ENCODE measurements at regions not wholly inside any gene's neighbourhood (a gene's known extent, or its start where the extent isn't known, plus 50 kb on each side); places are given as distances from the start of the nearest gene placed in this dataset.

DNA sequence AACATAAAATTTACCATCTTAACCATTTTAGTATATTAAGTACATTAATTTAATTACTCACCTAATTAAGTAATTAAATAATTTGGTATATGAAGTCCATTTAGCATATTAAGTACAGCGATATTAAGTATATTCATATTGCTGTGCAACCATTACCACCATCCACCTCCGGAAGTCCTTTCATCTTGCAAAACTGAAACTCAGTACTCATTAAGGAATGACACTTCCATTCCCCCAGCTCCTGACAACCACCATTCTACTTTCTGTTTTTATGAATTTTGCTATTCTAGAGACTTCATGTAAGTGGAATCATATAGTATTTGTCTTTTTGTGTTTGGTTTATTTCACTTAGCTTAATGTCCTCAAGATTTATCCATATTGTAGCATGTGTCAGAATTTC lies 61.1 kb upstream of the GTSF1L start:
- H3K27me3 Mint-ChIP-seq (ENCODE audit: low read depth) = peaks cover 4% of the 10 kb centered on the region; the same call in 1 of the 2 replicates
- CTCF ChIA-PET = no interaction called here
- TF ChIP-seq GRHL2 (CRISPR knock-in tag; IDR thresholded peaks at IDR 0.05; ENCODE audit: insufficient replicate concordance, severe bottlenecking) (no peak), SP1 (CRISPR knock-in tag; conservative IDR thresholded peaks at IDR 0.05) (no peak), RELA (CRISPR knock-in tag; IDR thresholded peaks at IDR 0.05; ENCODE audit: borderline replicate concordance) (no peak), ZNF263 (CRISPR knock-in tag; IDR thresholded peaks at IDR 0.05; ENCODE audit: low read depth) (no peak), GTF2I (CRISPR knock-in tag; conservative IDR thresholded peaks at IDR 0.05) (no peak), ZNF121 (CRISPR knock-in tag; IDR thresholded peaks at IDR 0.05) (no peak), JUN (CRISPR knock-in tag; IDR thresholded peaks at IDR 0.05) (no peak), FOXK1 (CRISPR knock-in tag; IDR thresholded peaks at IDR 0.05) (no peak), NR3C1 (CRISPR knock-in tag; conservative IDR thresholded peaks at IDR 0.05; ENCODE audit: low read depth) (no peak), TP53 (CRISPR knock-in tag; IDR thresholded peaks at IDR 0.05) (no peak), TCF7 (CRISPR knock-in tag; IDR thresholded peaks at IDR 0.05; ENCODE audit: low read depth) (no peak)
- TF ChIP-seq, protein P1, sequence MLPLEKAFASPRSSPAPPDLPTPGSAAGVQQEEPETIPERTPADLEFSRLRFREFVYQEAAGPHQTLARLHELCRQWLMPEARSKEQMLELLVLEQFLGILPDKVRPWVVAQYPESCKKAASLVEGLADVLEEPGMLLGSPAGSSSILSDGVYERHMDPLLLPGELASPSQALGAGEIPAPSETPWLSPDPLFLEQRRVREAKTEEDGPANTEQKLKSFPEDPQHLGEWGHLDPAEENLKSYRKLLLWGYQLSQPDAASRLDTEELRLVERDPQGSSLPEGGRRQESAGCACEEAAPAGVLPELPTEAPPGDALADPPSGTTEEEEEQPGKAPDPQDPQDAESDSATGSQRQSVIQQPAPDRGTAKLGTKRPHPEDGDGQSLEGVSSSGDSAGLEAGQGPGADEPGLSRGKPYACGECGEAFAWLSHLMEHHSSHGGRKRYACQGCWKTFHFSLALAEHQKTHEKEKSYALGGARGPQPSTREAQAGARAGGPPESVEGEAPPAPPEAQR (CRISPR knock-in tag; IDR thresholded peaks at IDR 0.05) = no peak
- TF ChIP-seq, protein P2, sequence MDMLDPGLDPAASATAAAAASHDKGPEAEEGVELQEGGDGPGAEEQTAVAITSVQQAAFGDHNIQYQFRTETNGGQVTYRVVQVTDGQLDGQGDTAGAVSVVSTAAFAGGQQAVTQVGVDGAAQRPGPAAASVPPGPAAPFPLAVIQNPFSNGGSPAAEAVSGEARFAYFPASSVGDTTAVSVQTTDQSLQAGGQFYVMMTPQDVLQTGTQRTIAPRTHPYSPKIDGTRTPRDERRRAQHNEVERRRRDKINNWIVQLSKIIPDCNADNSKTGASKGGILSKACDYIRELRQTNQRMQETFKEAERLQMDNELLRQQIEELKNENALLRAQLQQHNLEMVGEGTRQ (CRISPR knock-in tag; IDR thresholded peaks at IDR 0.05) = no peak
- TF ChIP-seq, protein P3, sequence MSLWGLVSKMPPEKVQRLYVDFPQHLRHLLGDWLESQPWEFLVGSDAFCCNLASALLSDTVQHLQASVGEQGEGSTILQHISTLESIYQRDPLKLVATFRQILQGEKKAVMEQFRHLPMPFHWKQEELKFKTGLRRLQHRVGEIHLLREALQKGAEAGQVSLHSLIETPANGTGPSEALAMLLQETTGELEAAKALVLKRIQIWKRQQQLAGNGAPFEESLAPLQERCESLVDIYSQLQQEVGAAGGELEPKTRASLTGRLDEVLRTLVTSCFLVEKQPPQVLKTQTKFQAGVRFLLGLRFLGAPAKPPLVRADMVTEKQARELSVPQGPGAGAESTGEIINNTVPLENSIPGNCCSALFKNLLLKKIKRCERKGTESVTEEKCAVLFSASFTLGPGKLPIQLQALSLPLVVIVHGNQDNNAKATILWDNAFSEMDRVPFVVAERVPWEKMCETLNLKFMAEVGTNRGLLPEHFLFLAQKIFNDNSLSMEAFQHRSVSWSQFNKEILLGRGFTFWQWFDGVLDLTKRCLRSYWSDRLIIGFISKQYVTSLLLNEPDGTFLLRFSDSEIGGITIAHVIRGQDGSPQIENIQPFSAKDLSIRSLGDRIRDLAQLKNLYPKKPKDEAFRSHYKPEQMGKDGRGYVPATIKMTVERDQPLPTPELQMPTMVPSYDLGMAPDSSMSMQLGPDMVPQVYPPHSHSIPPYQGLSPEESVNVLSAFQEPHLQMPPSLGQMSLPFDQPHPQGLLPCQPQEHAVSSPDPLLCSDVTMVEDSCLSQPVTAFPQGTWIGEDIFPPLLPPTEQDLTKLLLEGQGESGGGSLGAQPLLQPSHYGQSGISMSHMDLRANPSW (CRISPR knock-in tag; conservative IDR thresholded peaks at IDR 0.05; ENCODE audit: low read depth) = no peak
- TF ChIP-seq, protein P4, sequence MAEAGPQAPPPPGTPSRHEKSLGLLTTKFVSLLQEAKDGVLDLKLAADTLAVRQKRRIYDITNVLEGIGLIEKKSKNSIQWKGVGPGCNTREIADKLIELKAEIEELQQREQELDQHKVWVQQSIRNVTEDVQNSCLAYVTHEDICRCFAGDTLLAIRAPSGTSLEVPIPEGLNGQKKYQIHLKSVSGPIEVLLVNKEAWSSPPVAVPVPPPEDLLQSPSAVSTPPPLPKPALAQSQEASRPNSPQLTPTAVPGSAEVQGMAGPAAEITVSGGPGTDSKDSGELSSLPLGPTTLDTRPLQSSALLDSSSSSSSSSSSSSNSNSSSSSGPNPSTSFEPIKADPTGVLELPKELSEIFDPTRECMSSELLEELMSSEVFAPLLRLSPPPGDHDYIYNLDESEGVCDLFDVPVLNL (CRISPR knock-in tag; IDR thresholded peaks at IDR 0.05; ENCODE audit: borderline replicate concordance, low read depth) = no peak
- TF ChIP-seq, protein P5, sequence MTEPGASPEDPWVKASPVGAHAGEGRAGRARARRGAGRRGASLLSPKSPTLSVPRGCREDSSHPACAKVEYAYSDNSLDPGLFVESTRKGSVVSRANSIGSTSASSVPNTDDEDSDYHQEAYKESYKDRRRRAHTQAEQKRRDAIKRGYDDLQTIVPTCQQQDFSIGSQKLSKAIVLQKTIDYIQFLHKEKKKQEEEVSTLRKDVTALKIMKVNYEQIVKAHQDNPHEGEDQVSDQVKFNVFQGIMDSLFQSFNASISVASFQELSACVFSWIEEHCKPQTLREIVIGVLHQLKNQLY (CRISPR knock-in tag; IDR thresholded peaks at IDR 0.05) = no peak
- no peaks in the 10 kb centered on the region for H3K4me1 Mint-ChIP-seq
- no peak for DNase-seq (ENCODE audit: low spot score)
- POLR2A ChIA-PET = no interaction called here
- peaks cover 15% of the 10 kb centered on the region for H3K9me3 Mint-ChIP-seq
- no peak overlapping the region for H3K27ac Mint-ChIP-seq
- no peak for ATAC-seq
- H3K4me3 Mint-ChIP-seq = no peak overlapping the region
- no peaks in the 10 kb centered on the region for H3K36me3 Mint-ChIP-seq

DNA sequence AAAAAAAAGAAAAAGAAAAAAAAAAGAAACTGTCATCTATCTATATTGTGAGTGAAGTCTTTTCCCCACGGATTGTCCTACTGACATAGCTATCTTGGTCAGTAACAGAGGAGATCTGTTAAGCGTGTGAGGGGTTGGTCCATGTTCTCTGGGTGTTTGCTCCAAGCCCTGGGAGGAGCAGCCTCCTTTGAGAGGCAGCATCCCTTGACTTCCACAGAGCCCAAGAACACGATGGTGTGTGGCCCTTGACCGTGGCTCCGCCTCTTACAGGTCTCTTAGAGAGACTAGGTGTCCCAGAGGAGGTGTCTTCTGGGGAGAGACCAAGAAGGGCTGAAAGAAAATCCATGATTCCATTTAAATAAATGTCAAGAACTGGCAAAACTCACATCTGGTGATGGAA lies 60.1 kb upstream of the GTSF1L start:
- POLR2A ChIA-PET = no interaction called here
- Mint-ChIP-seq H3K4me3 (no peak overlapping the region), H3K27ac (no peak overlapping the region), H3K36me3 (no peaks in the 10 kb centered on the region), H3K27me3 (ENCODE audit: low read depth) (peaks cover 4% of the 10 kb centered on the region; the same call in 1 of the 2 replicates), H3K4me1 (no peaks in the 10 kb centered on the region), H3K9me3 (peaks cover 8% of the 10 kb centered on the region)
- no peak for DNase-seq (ENCODE audit: low spot score)
- no peak for ATAC-seq
- TF ChIP-seq TP53 (CRISPR knock-in tag; IDR thresholded peaks at IDR 0.05) (no peak), GTF2I (CRISPR knock-in tag; conservative IDR thresholded peaks at IDR 0.05) (no peak), ZNF138 (CRISPR knock-in tag; conservative IDR thresholded peaks at IDR 0.05) (no peak), ZNF263 (CRISPR knock-in tag; IDR thresholded peaks at IDR 0.05; ENCODE audit: low read depth) (no peak), FOXJ3 (CRISPR knock-in tag; IDR thresholded peaks at IDR 0.05; ENCODE audit: borderline replicate concordance) (no peak)
- TF ChIP-seq, protein P6, sequence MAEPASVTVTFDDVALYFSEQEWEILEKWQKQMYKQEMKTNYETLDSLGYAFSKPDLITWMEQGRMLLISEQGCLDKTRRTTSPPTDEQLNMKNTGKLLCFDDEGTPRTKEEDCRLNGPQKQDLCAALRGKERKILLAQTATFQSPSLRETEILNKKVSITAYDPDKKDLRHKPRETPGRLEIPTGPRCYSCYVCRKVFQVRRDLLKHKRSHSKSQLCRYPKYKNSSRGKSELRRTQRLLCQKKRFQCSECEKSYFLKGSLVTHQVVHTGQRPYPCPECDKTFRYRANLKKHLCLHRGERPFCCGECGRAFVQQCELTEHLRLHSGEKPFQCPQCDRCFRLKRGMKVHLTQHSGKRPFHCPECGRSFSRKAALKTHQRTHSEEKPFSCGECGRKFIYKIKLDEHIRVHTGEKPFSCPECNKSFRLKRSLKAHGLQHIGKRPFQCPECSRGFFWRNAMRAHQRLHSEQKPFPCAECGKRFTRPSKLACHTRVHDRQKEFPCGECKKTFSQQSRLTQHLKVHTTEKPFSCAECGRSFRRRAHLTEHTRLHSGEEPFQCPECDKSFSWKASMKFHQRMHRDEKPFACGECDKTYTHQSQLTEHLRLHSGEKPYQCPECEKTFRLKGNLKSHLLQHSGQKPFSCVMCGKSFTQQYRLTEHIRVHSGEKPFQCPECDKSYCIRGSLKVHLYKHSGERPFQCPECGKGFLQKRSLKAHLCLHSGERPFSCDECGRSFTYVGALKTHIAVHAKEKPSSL (CRISPR knock-in tag; conservative IDR thresholded peaks at IDR 0.05) = no peak
- TF ChIP-seq, protein P7, sequence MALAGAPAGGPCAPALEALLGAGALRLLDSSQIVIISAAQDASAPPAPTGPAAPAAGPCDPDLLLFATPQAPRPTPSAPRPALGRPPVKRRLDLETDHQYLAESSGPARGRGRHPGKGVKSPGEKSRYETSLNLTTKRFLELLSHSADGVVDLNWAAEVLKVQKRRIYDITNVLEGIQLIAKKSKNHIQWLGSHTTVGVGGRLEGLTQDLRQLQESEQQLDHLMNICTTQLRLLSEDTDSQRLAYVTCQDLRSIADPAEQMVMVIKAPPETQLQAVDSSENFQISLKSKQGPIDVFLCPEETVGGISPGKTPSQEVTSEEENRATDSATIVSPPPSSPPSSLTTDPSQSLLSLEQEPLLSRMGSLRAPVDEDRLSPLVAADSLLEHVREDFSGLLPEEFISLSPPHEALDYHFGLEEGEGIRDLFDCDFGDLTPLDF (CRISPR knock-in tag; IDR thresholded peaks at IDR 0.05) = no peak
- CTCF ChIA-PET = no interaction called here
